ENCODE measurements at regions not wholly inside any gene's neighbourhood (a gene's known extent, or its start where the extent isn't known, plus 50 kb on each side); places are given as distances from the start of the nearest gene placed in this dataset.

- TF ChIP-seq, protein P1, sequence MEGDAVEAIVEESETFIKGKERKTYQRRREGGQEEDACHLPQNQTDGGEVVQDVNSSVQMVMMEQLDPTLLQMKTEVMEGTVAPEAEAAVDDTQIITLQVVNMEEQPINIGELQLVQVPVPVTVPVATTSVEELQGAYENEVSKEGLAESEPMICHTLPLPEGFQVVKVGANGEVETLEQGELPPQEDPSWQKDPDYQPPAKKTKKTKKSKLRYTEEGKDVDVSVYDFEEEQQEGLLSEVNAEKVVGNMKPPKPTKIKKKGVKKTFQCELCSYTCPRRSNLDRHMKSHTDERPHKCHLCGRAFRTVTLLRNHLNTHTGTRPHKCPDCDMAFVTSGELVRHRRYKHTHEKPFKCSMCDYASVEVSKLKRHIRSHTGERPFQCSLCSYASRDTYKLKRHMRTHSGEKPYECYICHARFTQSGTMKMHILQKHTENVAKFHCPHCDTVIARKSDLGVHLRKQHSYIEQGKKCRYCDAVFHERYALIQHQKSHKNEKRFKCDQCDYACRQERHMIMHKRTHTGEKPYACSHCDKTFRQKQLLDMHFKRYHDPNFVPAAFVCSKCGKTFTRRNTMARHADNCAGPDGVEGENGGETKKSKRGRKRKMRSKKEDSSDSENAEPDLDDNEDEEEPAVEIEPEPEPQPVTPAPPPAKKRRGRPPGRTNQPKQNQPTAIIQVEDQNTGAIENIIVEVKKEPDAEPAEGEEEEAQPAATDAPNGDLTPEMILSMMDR (IDR thresholded peaks at IDR 0.05), result no peak
- no peak for TF ChIP-seq EZH2 (IDR thresholded peaks at IDR 0.05)
Observed at GRCh38 chr9:19615036-19615624, 173.7 kb downstream of the SLC24A2 start.
